Right atrium auricular region (tissue), 2 donors: ENCODE measurements at regions not wholly inside any gene's neighbourhood (a gene's known extent, or its start where the extent isn't known, plus 50 kb on each side); places are given as distances from the start of the nearest gene placed in this dataset.

ENCODE experiments used
- DNase-seq: peaks from one replicate; pipeline ENCODE4 v3.0.0-alpha.2; 2019; ENCODE audit warnings: low spot score
- H3K27ac ChIP-seq, 2 donors: fragments of 200-600 bp; sonication (generic); 1 replicate in 1 of 2; 2 replicates in 1 of 2; pipeline ENCODE4 v1.5.1; 2016 to 2019
- H3K27me3 ChIP-seq, 2 donors: fragments of 200-600 bp; sonication (generic); one replicate each; pipeline versions ENCODE4 v1.5.1 to v1.6.0; 2017 to 2019
- H3K36me3 ChIP-seq: fragments of 200-600 bp; sonication (generic); one replicate; pipeline ENCODE4 v1.5.1; 2016
- H3K4me1 ChIP-seq, 2 donors: fragments of 200-600 bp; sonication (generic); one replicate each; pipeline versions ENCODE4 v1.5.1 to v1.6.0; 2017 to 2019
- H3K4me3 ChIP-seq, 2 donors: fragments of 200-600 bp; sonication (generic); 1 replicate in 1 of 2; 2 replicates in 1 of 2; pipeline ENCODE4 v1.5.1; 2017 to 2019; ENCODE audit warnings: mild to moderate bottlenecking in 1 of 2, moderate library complexity in 1 of 2
- H3K9me3 ChIP-seq, 2 donors: fragments of 200-600 bp; sonication (generic); one replicate each; pipeline ENCODE4 v1.5.1; 2019
- CTCF ChIP-seq, 2 donors: fragments of 200-600 bp; sonication (generic); IDR thresholded peaks; one replicate each; pipeline ENCODE4 v1.5.1; 2019; ENCODE audit warnings: antibody characterized with exemption in 2 of 2

GRCh38 chr4:11614426-11614825, 185.7 kb upstream of the HS3ST1 start:
- no peaks in the 10 kb centered on the region for H3K36me3 ChIP-seq
- no peaks in the 10 kb centered on the region for H3K9me3 ChIP-seq
- H3K27ac ChIP-seq = no peak overlapping the region
- DNase-seq = no peak
- H3K4me1 ChIP-seq = no peaks in the 10 kb centered on the region
- H3K4me3 ChIP-seq = no peak overlapping the region
- H3K27me3 ChIP-seq = no peaks in the 10 kb centered on the region
- no peak for TF ChIP-seq CTCF (IDR thresholded peaks at IDR 0.05)

GRCh38 chr4:11611868-11612267, 183.2 kb upstream of the HS3ST1 start:
- no peak for TF ChIP-seq CTCF (IDR thresholded peaks at IDR 0.05)
- H3K27me3 ChIP-seq = no peaks in the 10 kb centered on the region
- DNase-seq = no peak
- H3K9me3 ChIP-seq = no peaks in the 10 kb centered on the region
- H3K4me3 ChIP-seq = no peak overlapping the region
- no peak overlapping the region for H3K27ac ChIP-seq
- H3K4me1 ChIP-seq = no peaks in the 10 kb centered on the region
- no peaks in the 10 kb centered on the region for H3K36me3 ChIP-seq

GRCh38 chr4:11609751-11610150, 181.1 kb upstream of the HS3ST1 start:
- Histone ChIP-seq H3K4me3 (no peak overlapping the region), H3K9me3 (no peaks in the 10 kb centered on the region), H3K36me3 (no peaks in the 10 kb centered on the region), H3K4me1 (no peaks in the 10 kb centered on the region), H3K27me3 (no peaks in the 10 kb centered on the region), H3K27ac (no peak overlapping the region)
- no peak for TF ChIP-seq CTCF (IDR thresholded peaks at IDR 0.05)
- DNase-seq = no peak

- H3K36me3 ChIP-seq = no peaks in the 10 kb centered on the region
- no peak overlapping the region for H3K27ac ChIP-seq
- H3K4me3 ChIP-seq = no peak overlapping the region
- no peak for TF ChIP-seq CTCF (IDR thresholded peaks at IDR 0.05)
- H3K27me3 ChIP-seq = no peaks in the 10 kb centered on the region
- H3K4me1 ChIP-seq = no peaks in the 10 kb centered on the region
- no peaks in the 10 kb centered on the region for H3K9me3 ChIP-seq
- DNase-seq = no peak
Observed at GRCh38 chr4:11608992-11609391, 180.3 kb upstream of the HS3ST1 start.

- no peak for TF ChIP-seq CTCF (IDR thresholded peaks at IDR 0.05)
- Histone ChIP-seq H3K4me3 (no peak overlapping the region), H3K4me1 (no peaks in the 10 kb centered on the region), H3K36me3 (no peaks in the 10 kb centered on the region), H3K27ac (no peak overlapping the region), H3K9me3 (no peaks in the 10 kb centered on the region), H3K27me3 (no peaks in the 10 kb centered on the region)
- DNase-seq = no peak
Observed at GRCh38 chr4:11606078-11606477, 177.4 kb upstream of the HS3ST1 start.

- no peak overlapping the region for H3K4me3 ChIP-seq
- no peak overlapping the region for H3K27ac ChIP-seq
- TF ChIP-seq CTCF (IDR thresholded peaks at IDR 0.05) = no peak
- no peaks in the 10 kb centered on the region for H3K9me3 ChIP-seq
- H3K27me3 ChIP-seq = no peaks in the 10 kb centered on the region
- no peaks in the 10 kb centered on the region for H3K4me1 ChIP-seq
- no peak for DNase-seq
- no peaks in the 10 kb centered on the region for H3K36me3 ChIP-seq
Observed at GRCh38 chr4:11605597-11605996, 176.9 kb upstream of the HS3ST1 start.
